HepG2 (cell line): ENCODE measurements at regions not wholly inside any gene's neighbourhood (a gene's known extent, or its start where the extent isn't known, plus 50 kb on each side); places are given as distances from the start of the nearest gene placed in this dataset.

Experiments
- ATAC-seq: fragments of 200-7000 bp; cut with Tn5 transposase; 3 replicates; pipeline ENCODE4 v1.9.1; 2020; ENCODE audit warnings: mild to moderate bottlenecking, moderate library complexity
- BruUV-seq: library from RNA; stranded (reverse); fragments of 400-500 nt; replicated peaks from 2 replicates; lab custom pipeline; 2021; lab: Mats Ljungman, UMichigan
- CTCF ChIA-PET: fragments of 300-600 bp; formaldehyde crosslinking; extraction: SDS; loops from one replicate; lab custom pipeline; 2021; ENCODE audit warnings: low total read pairs, inconsistent platforms, low intra/inter-chr PET ratio; lab: Yijun Ruan, JAX
- POLR2A ChIA-PET: fragments of 350-600 bp; sonication (Branson Sonifier 250); formaldehyde crosslinking; loops from one replicate; lab custom pipeline; 2020; ENCODE audit warnings: antibody characterized with exemption, inconsistent platforms; lab: Yijun Ruan, JAX
- DNase-seq: peaks from one replicate; pipeline ENCODE4 v3.0.0-alpha.2; 2015; ENCODE audit warnings: low spot score
- FAIRE-seq: peaks from 3 replicates; lab custom pipeline; 2011; peaks lifted over from hg19 to GRCh38; lab: Jason Lieb, UNC
- H2AFZ ChIP-seq: one replicate; pipeline ENCODE4 v1.6.1; 2011; ENCODE audit warnings: low read length, inconsistent platforms
- H3K27ac ChIP-seq: fragments of 300-600 bp; 3 replicates; pipeline ENCODE4 v1.8.0; 2011; ENCODE audit warnings: mixed run types, mild to moderate bottlenecking, mixed read lengths, low read length, inconsistent platforms; ENCODE audit not compliant: insufficient read depth; ENCODE audit errors: extremely low read length
- H3K27me3 ChIP-seq, 2 experiments: fragments of 200-600 bp in 1 of 2; 2 replicates in 1 of 2; 3 replicates in 1 of 2; pipeline versions ENCODE4 v1.6.0 to v1.8.0; 2011; ENCODE audit warnings: low read length in 2 of 2, mild to moderate bottlenecking in 2 of 2, moderate library complexity in 2 of 2, inconsistent platforms in 1 of 2; ENCODE audit not compliant: insufficient read depth in 2 of 2, control insufficient read depth in 1 of 2
- H3K36me3 ChIP-seq, 2 experiments: fragments of 200-600 bp in 1 of 2; replicated peaks in 1 of 2; 2 replicates in 1 of 2; 3 replicates in 1 of 2; pipeline versions ENCODE4 v1.5.1 to v1.8.0; 2011; ENCODE audit warnings: low read length in 2 of 2, inconsistent platforms in 1 of 2; ENCODE audit not compliant: insufficient read depth in 2 of 2, control insufficient read depth in 1 of 2
- H3K4me1 ChIP-seq: 2 replicates; pipeline ENCODE4 v1.5.1; 2012; ENCODE audit warnings: low read length, inconsistent platforms; ENCODE audit not compliant: insufficient read depth
- H3K4me2 ChIP-seq: 2 replicates; pipeline ENCODE4 v1.6.0; 2011; ENCODE audit warnings: low read depth, low read length, inconsistent platforms
- H3K4me3 ChIP-seq, 3 experiments: fragments of 200-600 bp in 1 of 3; sonication (generic), shearing (Covaris generic) in 1 of 3; replicated peaks in 1 of 3; 2 replicates each; pipeline ENCODE4 v1.5.1; 2011 to 2016; ENCODE audit warnings: low read length in 3 of 3, inconsistent platforms in 2 of 3, low read depth in 2 of 3, mild to moderate bottlenecking in 2 of 3, control low read depth in 1 of 3, mixed read lengths in 1 of 3; ENCODE audit not compliant: insufficient read depth in 1 of 3
- H3K79me2 ChIP-seq: one replicate; pipeline ENCODE4 v1.6.1; 2011; ENCODE audit warnings: low read length, inconsistent platforms; ENCODE audit not compliant: insufficient read depth
- H3K9ac ChIP-seq: 2 replicates; pipeline ENCODE4 v1.6.0; 2011; ENCODE audit warnings: mild to moderate bottlenecking, low read depth, low read length, inconsistent platforms; ENCODE audit not compliant: insufficient read depth
- H3K9me3 ChIP-seq: 2 replicates; pipeline ENCODE4 v1.5.1; 2012; ENCODE audit warnings: mild to moderate bottlenecking, low read length
- H4K20me1 ChIP-seq: 2 replicates; pipeline ENCODE4 v1.6.0; 2011; ENCODE audit warnings: inconsistent platforms, mild to moderate bottlenecking, low read length, moderate library complexity; ENCODE audit not compliant: insufficient read depth
- NFIC ChIP-seq: IDR thresholded peaks from 2 replicates; pipeline ENCODE4 v1.6.1; 2012; ENCODE audit warnings: mild to moderate bottlenecking, low read length, inconsistent platforms
- PPARG ChIP-seq: conservative IDR thresholded peaks from 2 replicates; pipeline ENCODE4 v1.6.1; 2016; ENCODE audit warnings: missing biosample characterization, missing genetic modification reagents
- STAG1 ChIP-seq: sonication (generic); formaldehyde crosslinking; IDR thresholded peaks from 2 replicates; pipeline ENCODE4 v1.4.0; 2020; ENCODE audit warnings: missing genetic modification reagents
- SUZ12 ChIP-seq: fragments of 150-350 bp; IDR thresholded peaks from 2 replicates; pipeline ENCODE4 v1.6.1; 2014; ENCODE audit warnings: low read depth, low read length
- U2AF1 ChIP-seq: fragments of 200-400 bp; formaldehyde crosslinking; optimal IDR thresholded peaks from 2 replicates; pipeline ENCODE3; 2017; ENCODE audit warnings: mild to moderate bottlenecking, low read depth, low read length
- ZFP36 ChIP-seq: fragments of 150-350 bp; IDR thresholded peaks from 2 replicates; pipeline ENCODE4 v1.6.1; 2018; ENCODE audit warnings: borderline replicate concordance, low read length, low read depth; ENCODE audit not compliant: partially characterized antibody
- ZFP90 ChIP-seq: sonication (generic); formaldehyde crosslinking; IDR thresholded peaks from 2 replicates; pipeline ENCODE4 v1.8.0; 2022; ENCODE audit warnings: missing genetic modification reagents, mild to moderate bottlenecking, inconsistent platforms, borderline replicate concordance
- ZNF326 ChIP-seq: sonication (generic); formaldehyde crosslinking; IDR thresholded peaks from 2 replicates; pipeline ENCODE4 v1.4.0; 2020; ENCODE audit warnings: missing genetic modification reagents, borderline replicate concordance
- ZNF703 ChIP-seq: sonication (generic); formaldehyde crosslinking; IDR thresholded peaks from 2 replicates; pipeline ENCODE4 v1.5.1; 2020; ENCODE audit warnings: missing genetic modification reagents, mild to moderate bottlenecking, moderate library complexity, borderline replicate concordance
- ZNF713 ChIP-seq: sonication (generic); formaldehyde crosslinking; IDR thresholded peaks from 2 replicates; pipeline ENCODE4 v1.4.0; 2020; ENCODE audit warnings: mild to moderate bottlenecking, missing genetic modification reagents
- ZNF782 ChIP-seq: sonication (generic); formaldehyde crosslinking; IDR thresholded peaks from 2 replicates; pipeline ENCODE4 v1.4.0; 2020; ENCODE audit warnings: missing genetic modification reagents, mild to moderate bottlenecking, borderline replicate concordance
- WGBS: methylation state at CpG from one replicate; pipeline ENCODE4 v1.1.6; 2017; ENCODE audit warnings: low lambda C conversion rate; 5-methylcytosine and 5-hydroxymethylcytosine counted together
- in situ Hi-C: cut with HindIII; loops from 2 replicates; pipeline ENCODE4 v1.10.0; 2017; ENCODE audit warnings: low pct_unique_long_range_greater_than_20kb; ENCODE audit not compliant: extremely low pct_ligation_motif_present
- intact Hi-C: fragments of 100-400 bp; cut with micrococcal nuclease; formaldehyde crosslinking; loops from one replicate; pipeline ENCODE4 v1.10.0; 2022; ENCODE audit not compliant: unreplicated experiment
- TF ChIP-seq, protein P1 (sequence below): sonication (generic); formaldehyde crosslinking; IDR thresholded peaks from 2 replicates; pipeline ENCODE4 v1.5.0; 2020; ENCODE audit warnings: mild to moderate bottlenecking, missing genetic modification reagents
- TF ChIP-seq, protein P2 (sequence below): sonication (generic); formaldehyde crosslinking; IDR thresholded peaks from 2 replicates; pipeline ENCODE4 v1.5.0; 2020; ENCODE audit warnings: mild to moderate bottlenecking, missing genetic modification reagents
- TF ChIP-seq, protein P3 (sequence below): sonication (generic); formaldehyde crosslinking; IDR thresholded peaks from 2 replicates; pipeline ENCODE4 v1.4.0; 2020; ENCODE audit warnings: missing genetic modification reagents

DNA sequence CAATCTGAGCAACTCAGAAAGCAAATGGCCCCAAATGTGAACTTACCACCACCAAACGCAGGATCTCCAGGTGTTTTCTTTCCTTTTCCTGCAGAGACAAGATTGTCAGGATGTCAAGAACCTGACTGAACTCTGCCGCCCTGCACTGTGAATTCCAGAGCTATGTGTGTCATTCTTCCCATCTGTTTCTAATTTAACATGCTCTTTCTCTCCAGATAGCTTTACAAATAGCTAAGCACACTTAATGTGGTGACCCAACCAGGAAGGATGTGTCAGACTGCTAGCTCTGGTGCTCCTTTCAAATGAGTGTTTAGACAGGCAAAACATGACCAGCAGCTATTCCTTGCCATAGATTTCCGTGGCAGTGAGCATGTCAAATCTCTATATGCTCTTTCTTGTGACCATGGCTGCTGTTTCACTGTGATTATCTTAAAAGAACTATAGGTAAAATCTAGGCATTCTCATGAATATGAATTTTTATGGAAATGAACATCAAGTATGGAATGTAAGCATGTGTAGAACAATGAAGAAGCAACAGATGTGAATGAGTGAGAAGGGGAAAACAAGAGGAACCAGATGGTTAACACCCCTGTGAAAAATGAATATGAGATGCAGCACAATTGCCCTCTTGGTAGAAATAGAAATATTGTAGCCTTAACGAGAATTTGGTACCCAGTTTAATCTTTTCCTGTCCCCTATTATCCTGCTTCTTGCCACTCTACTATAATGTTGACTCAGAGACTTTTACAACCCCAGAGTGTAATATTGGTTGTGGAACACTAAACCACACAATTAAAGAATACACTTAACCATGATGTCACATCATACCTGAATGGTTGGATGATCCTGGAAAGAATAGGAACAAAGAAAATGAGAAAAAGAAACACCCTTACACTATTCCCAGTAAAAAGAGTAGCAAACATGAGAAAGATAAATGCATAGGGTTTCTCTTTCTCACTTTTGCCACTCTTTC is 247.8 kb upstream of the DKK2 start:
- no peak overlapping the region for H3K4me2 ChIP-seq
- H3K9ac ChIP-seq: no peak overlapping the region

More for the DNA sequence above, 247.8 kb upstream of the DKK2 start:
- no peak overlapping the region for H3K27ac ChIP-seq
- FAIRE-seq (no peak), DNase-seq (no peak), ATAC-seq (no peak)
- H3K27me3 ChIP-seq: no peaks in the 10 kb centered on the region
- in situ Hi-C loops (no loop called here), intact Hi-C loops (no loop called here)
- H4K20me1 ChIP-seq: no peaks in the 10 kb centered on the region
- WGBS: 0% methylated on average over 4 of the region's 4 CpGs
- H3K36me3 ChIP-seq: no peaks in the 10 kb centered on the region
- H3K4me3 ChIP-seq: no peak overlapping the region
- no peaks in the 10 kb centered on the region for H3K4me1 ChIP-seq
- POLR2A ChIA-PET: no interaction called here
- BruUV-seq: no TSS peak
- CTCF ChIA-PET: no interaction called here
- H3K79me2 ChIP-seq: no peaks in the 10 kb centered on the region
- H3K9me3 ChIP-seq: no peaks in the 10 kb centered on the region
- H2AFZ ChIP-seq: no peak overlapping the region
- TF ChIP-seq, protein P1, sequence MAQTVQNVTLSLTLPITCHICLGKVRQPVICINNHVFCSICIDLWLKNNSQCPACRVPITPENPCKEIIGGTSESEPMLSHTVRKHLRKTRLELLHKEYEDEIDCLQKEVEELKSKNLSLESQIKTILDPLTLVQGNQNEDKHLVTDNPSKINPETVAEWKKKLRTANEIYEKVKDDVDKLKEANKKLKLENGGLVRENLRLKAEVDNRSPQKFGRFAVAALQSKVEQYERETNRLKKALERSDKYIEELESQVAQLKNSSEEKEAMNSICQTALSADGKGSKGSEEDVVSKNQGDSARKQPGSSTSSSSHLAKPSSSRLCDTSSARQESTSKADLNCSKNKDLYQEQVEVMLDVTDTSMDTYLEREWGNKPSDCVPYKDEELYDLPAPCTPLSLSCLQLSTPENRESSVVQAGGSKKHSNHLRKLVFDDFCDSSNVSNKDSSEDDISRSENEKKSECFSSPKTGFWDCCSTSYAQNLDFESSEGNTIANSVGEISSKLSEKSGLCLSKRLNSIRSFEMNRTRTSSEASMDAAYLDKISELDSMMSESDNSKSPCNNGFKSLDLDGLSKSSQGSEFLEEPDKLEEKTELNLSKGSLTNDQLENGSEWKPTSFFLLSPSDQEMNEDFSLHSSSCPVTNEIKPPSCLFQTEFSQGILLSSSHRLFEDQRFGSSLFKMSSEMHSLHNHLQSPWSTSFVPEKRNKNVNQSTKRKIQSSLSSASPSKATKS (CRISPR knock-in tag): no peak
- TF ChIP-seq, protein P2, sequence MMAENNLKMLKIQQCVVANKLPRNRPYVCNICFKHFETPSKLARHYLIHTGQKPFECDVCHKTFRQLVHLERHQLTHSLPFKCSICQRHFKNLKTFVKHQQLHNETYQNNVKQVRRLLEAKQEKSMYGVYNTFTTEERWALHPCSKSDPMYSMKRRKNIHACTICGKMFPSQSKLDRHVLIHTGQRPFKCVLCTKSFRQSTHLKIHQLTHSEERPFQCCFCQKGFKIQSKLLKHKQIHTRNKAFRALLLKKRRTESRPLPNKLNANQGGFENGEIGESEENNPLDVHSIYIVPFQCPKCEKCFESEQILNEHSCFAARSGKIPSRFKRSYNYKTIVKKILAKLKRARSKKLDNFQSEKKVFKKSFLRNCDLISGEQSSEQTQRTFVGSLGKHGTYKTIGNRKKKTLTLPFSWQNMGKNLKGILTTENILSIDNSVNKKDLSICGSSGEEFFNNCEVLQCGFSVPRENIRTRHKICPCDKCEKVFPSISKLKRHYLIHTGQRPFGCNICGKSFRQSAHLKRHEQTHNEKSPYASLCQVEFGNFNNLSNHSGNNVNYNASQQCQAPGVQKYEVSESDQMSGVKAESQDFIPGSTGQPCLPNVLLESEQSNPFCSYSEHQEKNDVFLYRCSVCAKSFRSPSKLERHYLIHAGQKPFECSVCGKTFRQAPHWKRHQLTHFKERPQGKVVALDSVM (CRISPR knock-in tag): no peak
- no peak for TF ChIP-seq ZNF713 (CRISPR knock-in tag)
- no peak for TF ChIP-seq ZNF703 (CRISPR knock-in tag)
- no peak for TF ChIP-seq SUZ12
- TF ChIP-seq NFIC: no peak
- TF ChIP-seq ZNF782 (CRISPR knock-in tag): no peak
- no peak for TF ChIP-seq PPARG (CRISPR knock-in tag)
- TF ChIP-seq ZFP90 (CRISPR knock-in tag): no peak
- no peak for TF ChIP-seq STAG1 (CRISPR knock-in tag)
- TF ChIP-seq U2AF1: no peak
- TF ChIP-seq ZFP36: no peak
- TF ChIP-seq, protein P3, sequence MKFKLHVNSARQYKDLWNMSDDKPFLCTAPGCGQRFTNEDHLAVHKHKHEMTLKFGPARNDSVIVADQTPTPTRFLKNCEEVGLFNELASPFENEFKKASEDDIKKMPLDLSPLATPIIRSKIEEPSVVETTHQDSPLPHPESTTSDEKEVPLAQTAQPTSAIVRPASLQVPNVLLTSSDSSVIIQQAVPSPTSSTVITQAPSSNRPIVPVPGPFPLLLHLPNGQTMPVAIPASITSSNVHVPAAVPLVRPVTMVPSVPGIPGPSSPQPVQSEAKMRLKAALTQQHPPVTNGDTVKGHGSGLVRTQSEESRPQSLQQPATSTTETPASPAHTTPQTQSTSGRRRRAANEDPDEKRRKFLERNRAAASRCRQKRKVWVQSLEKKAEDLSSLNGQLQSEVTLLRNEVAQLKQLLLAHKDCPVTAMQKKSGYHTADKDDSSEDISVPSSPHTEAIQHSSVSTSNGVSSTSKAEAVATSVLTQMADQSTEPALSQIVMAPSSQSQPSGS (CRISPR knock-in tag): no peak
- TF ChIP-seq ZNF326 (CRISPR knock-in tag): no peak
- TF ChIP-seq, all 625 proteins: peak for 0
